ENCODE measurements at regions not wholly inside any gene's neighbourhood (a gene's known extent, or its start where the extent isn't known, plus 50 kb on each side); places are given as distances from the start of the nearest gene placed in this dataset.

DNA sequence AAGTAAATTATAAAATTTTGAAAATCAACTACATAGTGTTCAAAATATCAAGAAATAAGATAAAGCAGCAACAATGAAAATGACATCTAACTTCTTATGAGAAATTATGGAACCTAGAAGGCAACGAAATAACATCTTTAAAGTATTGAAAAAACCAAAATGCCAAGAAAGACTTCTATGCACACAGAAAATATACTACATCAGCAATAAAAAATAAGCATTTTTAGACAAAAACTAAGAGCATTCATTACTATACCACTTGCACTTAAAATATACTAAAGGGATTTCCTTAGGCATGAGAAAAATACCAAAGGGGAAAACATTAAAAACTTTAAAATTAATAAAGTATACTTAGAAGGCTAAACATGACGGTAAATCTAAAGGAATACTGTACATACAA is 556.3 kb downstream of the NUP35 start:
- TF ChIP-seq L3MBTL2 (conservative IDR thresholded peaks at IDR 0.05): no peak
- no peak for TF ChIP-seq SUZ12 (IDR thresholded peaks at IDR 0.05)
- no peak for TF ChIP-seq SP1 (IDR thresholded peaks at IDR 0.05)
- TF ChIP-seq TARDBP (IDR thresholded peaks at IDR 0.05): no peak
- TF ChIP-seq ARNT (IDR thresholded peaks at IDR 0.05): no peak
- TF ChIP-seq ELF4 (IDR thresholded peaks at IDR 0.05): no peak
- no peak for TF ChIP-seq FOXM1 (IDR thresholded peaks at IDR 0.05; ENCODE audit: borderline replicate concordance)
- TF ChIP-seq LEF1 (IDR thresholded peaks at IDR 0.05; ENCODE audit: borderline replicate concordance): no peak
- no peak for TF ChIP-seq ZNF384 (IDR thresholded peaks at IDR 0.05)
- no peak for TF ChIP-seq FOXK2 (IDR thresholded peaks at IDR 0.05)
- TF ChIP-seq, protein P1, sequence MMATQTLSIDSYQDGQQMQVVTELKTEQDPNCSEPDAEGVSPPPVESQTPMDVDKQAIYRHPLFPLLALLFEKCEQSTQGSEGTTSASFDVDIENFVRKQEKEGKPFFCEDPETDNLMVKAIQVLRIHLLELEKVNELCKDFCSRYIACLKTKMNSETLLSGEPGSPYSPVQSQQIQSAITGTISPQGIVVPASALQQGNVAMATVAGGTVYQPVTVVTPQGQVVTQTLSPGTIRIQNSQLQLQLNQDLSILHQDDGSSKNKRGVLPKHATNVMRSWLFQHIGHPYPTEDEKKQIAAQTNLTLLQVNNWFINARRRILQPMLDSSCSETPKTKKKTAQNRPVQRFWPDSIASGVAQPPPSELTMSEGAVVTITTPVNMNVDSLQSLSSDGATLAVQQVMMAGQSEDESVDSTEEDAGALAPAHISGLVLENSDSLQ (IDR thresholded peaks at IDR 0.05): no peak
- TF ChIP-seq FOXA1 (IDR thresholded peaks at IDR 0.05): no peak
- no peak for TF ChIP-seq HDGF (IDR thresholded peaks at IDR 0.05; ENCODE audit: borderline replicate concordance)
- TF ChIP-seq CTBP1 (IDR thresholded peaks at IDR 0.05; ENCODE audit: borderline replicate concordance): no peak
